Heart right ventricle (tissue), 16 donors: ENCODE measurements at regions not wholly inside any gene's neighbourhood (a gene's known extent, or its start where the extent isn't known, plus 50 kb on each side); places are given as distances from the start of the nearest gene placed in this dataset.

ENCODE experiments used
- ATAC-seq, 8 donors: fragments of 200-7000 bp; cut with Tn5 transposase; one replicate each; pipeline ENCODE4 v1.9.1; 2020; ENCODE audit warnings: mild to moderate bottlenecking in 8 of 8, moderate library complexity in 8 of 8, moderate number of reproducible peaks in 1 of 8
- DNase-seq, 2 donors: peaks; one replicate each; pipeline ENCODE4 v3.0.0-alpha.2; 2020
- H3K27ac ChIP-seq, 10 donors: fragments of 200-600 bp; sonication (generic) in 2 of 10; one replicate each; pipeline versions ENCODE4 v1.5.0 to v1.8.0; 2020 to 2022; ENCODE audit warnings: mild to moderate bottlenecking in 3 of 10
- H3K27me3 ChIP-seq, 7 donors: fragments of 200-600 bp; one replicate each; pipeline ENCODE4 v1.8.0; 2021 to 2022; ENCODE audit warnings: mild to moderate bottlenecking in 2 of 7
- H3K36me3 ChIP-seq, 9 donors: fragments of 200-600 bp; sonication (generic) in 1 of 9; one replicate each; pipeline versions ENCODE4 v1.5.0 to v1.8.0; 2020 to 2022; ENCODE audit warnings: mild to moderate bottlenecking in 2 of 9
- H3K4me1 ChIP-seq, 9 donors: fragments of 200-600 bp; sonication (generic) in 1 of 9; one replicate each; pipeline versions ENCODE4 v1.5.0 to v1.8.0; 2020 to 2022; ENCODE audit warnings: mild to moderate bottlenecking in 4 of 9
- H3K4me3 ChIP-seq, 10 donors: fragments of 200-600 bp; sonication (generic) in 2 of 10; one replicate each; pipeline versions ENCODE4 v1.5.0 to v1.8.0; 2020 to 2022; ENCODE audit warnings: mild to moderate bottlenecking in 7 of 10, moderate library complexity in 2 of 10
- H3K9me3 ChIP-seq, 11 donors: fragments of 200-600 bp in 10 of 11; sonication (generic) in 2 of 11; one replicate each; pipeline versions ENCODE4 v1.5.0 to v1.8.0; 2013 to 2022; ENCODE audit warnings: mild to moderate bottlenecking in 2 of 11, control low read depth in 1 of 11, moderate library complexity in 1 of 11
- CTCF ChIP-seq, 9 donors: fragments of 200-600 bp; sonication (generic) in 2 of 9; IDR thresholded peaks; one replicate each; pipeline versions ENCODE4 v1.5.0 to v1.8.0; 2021 to 2022; ENCODE audit warnings: antibody characterized with exemption in 9 of 9, mild to moderate bottlenecking in 5 of 9, moderate library complexity in 1 of 9
- WGBS, 2 donors: extraction: QIAGEN DNeasy Blood & Tissue Kit; methylation state at CpG; one replicate each; pipeline ENCODE4 v1.1.7; 2013; ENCODE audit warnings: inconsistent platforms in 1 of 2; 5-methylcytosine and 5-hydroxymethylcytosine counted together
- intact Hi-C, 10 donors: fragments of 100-400 bp; cut with DNase I; formaldehyde crosslinking; loops; one replicate each; pipeline versions ENCODE4 v1.11.1 to v1.14.2; 2022
- donor health status: Arrhythmogenic right ventricular cardiomyopathy.
- donor health status: ischemic (EF 13 %, LVEDD 7.1; RV severe dilation, severe dysfunction).
- donor health status: healthy with polysubstance abuse.
- donor health status: DM: no; HTN: yes; CAD: no.
- donor health status: DM: no; HTN: no; CAD: no.
- donor health status: ischemic (EF 25% LVEDD 6.9; RV normal size, moderate dysfunction).
- donor health status: ischemic (EF 25% LVEDD 5.7; RV mildly dilated, moderate dysfunction).
- donor health status: healthy.
- donor health status: DM: yes; HTN: yes; CAD: no.
- donor health status: Ischemic cardiomyopathy.
- donor health status: ischemic (EF 35%, LVEDD 5.7; RV mildly dilated, moderate dysfunction).
- donor health status: nonischemic (EF 11% LVEDD 7.7; RV severe dilation, severe dysfunction).
- donor health status: DM: yes; HTN: yes; CAD: no.
- donor health status: PGD.
- donor health status: ischemic (EF 29% LVEDD 5.4; RV normal size, mild dysfunction).
- donor health status: nonischemic (EF 23%, LVEDD 6.1; RV moderate dilation, normal function).

DNA sequence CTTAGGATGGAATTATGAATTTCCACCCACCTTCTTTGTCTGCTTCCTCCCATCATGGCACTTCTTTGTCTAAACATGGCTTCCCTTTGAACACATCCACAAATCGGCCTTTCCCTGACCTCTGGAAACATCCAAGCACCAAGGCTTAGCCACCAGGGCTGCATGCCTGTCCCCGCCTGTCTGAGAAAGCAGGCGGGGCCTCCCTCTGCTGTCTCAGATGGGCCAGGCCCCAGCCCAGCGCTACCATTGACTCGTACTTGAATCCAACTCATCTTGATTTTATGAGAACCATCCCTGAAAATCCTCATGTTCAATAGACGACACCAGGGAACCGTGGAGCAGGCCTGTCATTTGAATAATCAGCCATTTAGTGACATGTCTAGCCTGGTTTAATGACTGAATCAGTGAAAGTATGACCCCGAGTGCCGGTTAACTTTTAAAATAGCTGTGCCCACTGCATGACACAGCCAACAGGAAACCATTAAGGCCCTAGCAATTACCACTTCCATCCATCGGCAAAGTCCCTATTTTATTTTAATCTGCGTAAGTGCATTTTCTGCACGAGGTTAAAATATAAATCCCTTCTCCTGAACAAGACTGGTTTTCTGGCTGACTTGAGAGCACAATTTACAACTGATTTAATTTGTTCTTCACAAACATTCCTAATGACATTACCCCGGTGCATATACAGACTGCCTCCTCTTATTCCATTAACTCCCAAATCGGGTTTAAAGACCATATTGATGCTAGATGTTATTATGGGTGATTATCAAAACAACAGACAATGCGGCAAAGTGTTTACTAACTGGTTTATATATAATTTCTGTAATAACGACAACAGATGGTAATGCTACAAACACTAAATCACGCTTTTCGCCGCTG is 194.7 kb downstream of the BUB3 start:
- Histone ChIP-seq H3K27ac (no peak overlapping the region), H3K36me3 (no peaks in the 10 kb centered on the region), H3K9me3 (no peaks in the 10 kb centered on the region), H3K27me3 (no peaks in the 10 kb centered on the region), H3K4me3 (no peak overlapping the region), H3K4me1 (no peaks in the 10 kb centered on the region)
- DNase-seq, result no peak
- no peak for TF ChIP-seq CTCF (IDR thresholded peaks at IDR 0.05)
- intact Hi-C loops, result no loop called here
- ATAC-seq, result no peak
- 92% methylated on average over 19 of the region's 19 CpGs for WGBS, 2 donors

DNA sequence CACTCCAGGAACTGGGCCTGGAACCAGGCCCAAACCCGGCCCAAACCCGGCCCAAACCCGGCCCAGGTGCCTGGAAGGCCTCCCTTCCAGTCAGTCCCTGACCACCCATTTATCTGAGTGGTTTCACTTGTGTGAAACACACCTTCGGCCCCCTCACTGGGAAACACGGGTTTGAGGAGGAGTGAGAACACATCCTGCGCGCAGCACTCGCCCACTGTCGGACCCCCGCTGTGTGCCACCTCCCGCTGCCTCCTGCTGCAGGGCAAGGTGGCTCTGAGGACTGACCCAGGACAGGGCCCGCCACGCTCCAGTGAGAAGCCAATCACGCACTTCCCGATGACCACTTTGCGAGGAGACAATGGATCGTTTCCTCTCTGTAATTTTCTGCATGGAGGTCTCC is 197.5 kb downstream of the BUB3 start:
- Histone ChIP-seq H3K4me3 (no peak overlapping the region), H3K27me3 (peaks cover 0 to 4% (median 0%) of the 10 kb centered on the region in 7 donors), H3K9me3 (no peaks in the 10 kb centered on the region), H3K36me3 (no peaks in the 10 kb centered on the region), H3K27ac (no peak overlapping the region), H3K4me1 (no peaks in the 10 kb centered on the region)
- WGBS, 2 donors, result 82 to 86% methylated on average over 17 of the region's 17 CpGs
- DNase-seq (no peak), ATAC-seq (no peak)
- no peak for TF ChIP-seq CTCF (IDR thresholded peaks at IDR 0.05)
- intact Hi-C loops, result no loop called here

DNA sequence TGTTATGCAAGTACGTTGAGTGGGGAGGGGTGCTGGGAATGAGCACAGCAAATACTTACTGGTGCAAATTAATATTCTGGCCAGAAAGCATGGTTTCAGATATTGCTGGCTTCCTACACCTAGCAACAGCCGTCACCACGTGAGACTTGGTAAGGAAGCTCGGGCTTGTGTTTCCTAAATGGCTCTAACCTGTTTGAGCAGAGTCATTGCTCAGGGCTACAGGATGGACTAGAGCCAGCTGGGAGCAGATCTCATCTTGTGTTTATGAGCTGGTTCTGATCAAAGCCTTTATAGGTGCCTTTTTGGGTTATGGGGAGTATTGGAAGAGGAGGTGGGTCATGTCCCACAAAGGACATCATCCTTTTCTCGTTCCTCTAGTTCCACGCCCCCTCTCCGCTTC is 200.3 kb downstream of the BUB3 start:
- H3K27ac ChIP-seq, result no peak overlapping the region
- H3K4me3 ChIP-seq, result no peak overlapping the region
- WGBS, 2 donors, result 81% methylated on average over 7 of the region's 7 CpGs
- ATAC-seq (no peak), DNase-seq (no peak)
- H3K36me3 ChIP-seq, result no peaks in the 10 kb centered on the region
- no peaks in the 10 kb centered on the region for H3K9me3 ChIP-seq
- H3K27me3 ChIP-seq, result peaks cover 0 to 10% (median 0%) of the 10 kb centered on the region in 7 donors
- TF ChIP-seq CTCF (IDR thresholded peaks at IDR 0.05), result no peak
- H3K4me1 ChIP-seq, result no peaks in the 10 kb centered on the region
- intact Hi-C loops, result no loop called here

DNA sequence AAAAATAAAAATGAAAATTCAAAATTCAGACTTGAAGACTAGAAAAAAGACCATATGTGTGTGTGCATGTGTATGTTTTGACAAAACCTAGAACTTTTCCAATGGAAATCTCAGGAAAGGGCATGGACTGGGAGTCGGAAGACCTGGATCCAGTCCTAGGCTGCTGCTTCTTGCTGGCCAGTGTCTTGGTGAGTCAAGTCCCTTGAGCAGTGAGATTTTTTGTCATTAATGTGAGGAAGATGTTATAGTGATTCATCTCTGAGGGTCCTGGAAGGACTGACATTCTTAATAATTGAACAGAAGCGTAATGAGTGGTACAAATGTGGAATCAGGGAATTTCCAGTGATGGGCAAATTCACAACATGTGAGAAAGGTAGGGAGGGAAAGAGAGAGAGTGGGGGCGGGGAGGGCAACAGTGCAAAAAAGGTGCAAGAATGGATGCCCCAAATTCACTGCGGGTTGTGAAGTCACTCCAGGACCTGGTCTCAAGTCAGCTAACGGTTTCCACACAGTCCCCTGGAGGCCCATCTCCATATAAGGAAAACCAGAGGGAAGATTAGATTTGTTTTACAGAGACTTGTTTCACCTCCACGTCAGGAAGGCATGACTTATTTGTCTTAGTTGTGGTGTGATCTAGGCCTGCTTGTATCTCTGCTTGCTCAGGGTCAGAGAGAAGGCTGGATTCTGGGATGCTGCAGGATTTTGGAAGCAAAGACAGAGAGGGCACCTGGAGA is 201.7 kb downstream of the BUB3 start:
- 69 to 75% methylated on average over 6 of the region's 6 CpGs for WGBS, 2 donors
- Histone ChIP-seq H3K36me3 (no peaks in the 10 kb centered on the region), H3K27me3 (peaks cover 0 to 10% (median 0%) of the 10 kb centered on the region in 7 donors), H3K4me3 (no peak overlapping the region), H3K9me3 (no peaks in the 10 kb centered on the region), H3K27ac (no peak overlapping the region), H3K4me1 (no peaks in the 10 kb centered on the region)
- no peak for TF ChIP-seq CTCF (IDR thresholded peaks at IDR 0.05)
- no peak for ATAC-seq
- intact Hi-C loops, result no loop called here
- no peak for DNase-seq
